ENCODE measurements at regions not wholly inside any gene's neighbourhood (a gene's known extent, or its start where the extent isn't known, plus 50 kb on each side); places are given as distances from the start of the nearest gene placed in this dataset.

DNA sequence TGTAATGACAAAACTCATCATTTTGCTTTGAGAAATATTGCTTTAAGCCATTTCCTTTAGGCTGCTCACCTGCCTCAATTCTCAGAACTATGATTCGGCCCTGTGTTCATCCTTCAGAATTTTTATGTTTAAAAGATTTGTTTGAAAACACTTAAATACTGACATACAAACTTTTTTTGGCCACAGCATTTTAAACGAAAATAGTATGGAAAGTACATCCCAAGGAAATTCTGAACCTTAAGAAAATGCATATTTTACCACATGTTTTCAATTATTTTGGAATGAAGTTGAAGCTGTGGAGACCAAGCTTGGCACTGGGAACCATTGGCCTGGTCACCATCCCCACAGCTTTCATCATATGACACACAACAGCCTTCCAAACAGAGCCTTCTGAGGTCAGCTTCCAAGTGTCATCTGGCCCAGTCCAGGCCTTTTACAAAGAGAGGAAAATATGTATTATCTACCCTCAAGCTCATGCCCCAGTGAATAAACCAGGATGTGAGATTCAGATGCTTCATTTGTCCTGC is 83.3 kb downstream of the SOD2 start:
- BruUV-seq (replicated peaks): no TSS peak
- Histone ChIP-seq H3K36me3 (ENCODE audit: insufficient read depth, low read length) (no peaks in the 10 kb centered on the region), H2AFZ (ENCODE audit: low read length) (no peak overlapping the region), H3K4me3 (ENCODE audit: low read depth, low read length, poor library complexity, severe bottlenecking) (no peak overlapping the region), H4K20me1 (ENCODE audit: insufficient read depth, low read length) (no peaks in the 10 kb centered on the region), H3K9me2 (ENCODE audit: insufficient read depth, low read length) (no peaks in the 10 kb centered on the region), H3K9me3 (ENCODE audit: low read length) (no peaks in the 10 kb centered on the region), H3K79me2 (ENCODE audit: insufficient read depth, low read depth, low read length) (no peaks in the 10 kb centered on the region), H3K27ac (ENCODE audit: low read depth, low read length, poor library complexity, severe bottlenecking) (no peak overlapping the region), H3K4me1 (ENCODE audit: insufficient read depth, low read length, poor library complexity, severe bottlenecking) (no peaks in the 10 kb centered on the region), H3K4me2 (ENCODE audit: low read length) (no peak overlapping the region)
- CTCF ChIA-PET (ENCODE audit: unreplicated experiment): no interaction called here
- no peak for DNase-seq (ENCODE audit: low spot score)
- POLR2A ChIA-PET: interaction anchor here (1.0 kb wide), 2 partner anchors 14 to 24 kb away, joined by 3 read pairs; no protein-coding TSS in a partner anchor
- intact Hi-C loops (cut with micrococcal nuclease; ENCODE audit: unreplicated experiment): loop anchor here (1.0 to 2.0 kb wide), 3 partner anchors 357 to 435 kb away; no protein-coding TSS in a partner anchor
- TF ChIP-seq, protein P1, sequence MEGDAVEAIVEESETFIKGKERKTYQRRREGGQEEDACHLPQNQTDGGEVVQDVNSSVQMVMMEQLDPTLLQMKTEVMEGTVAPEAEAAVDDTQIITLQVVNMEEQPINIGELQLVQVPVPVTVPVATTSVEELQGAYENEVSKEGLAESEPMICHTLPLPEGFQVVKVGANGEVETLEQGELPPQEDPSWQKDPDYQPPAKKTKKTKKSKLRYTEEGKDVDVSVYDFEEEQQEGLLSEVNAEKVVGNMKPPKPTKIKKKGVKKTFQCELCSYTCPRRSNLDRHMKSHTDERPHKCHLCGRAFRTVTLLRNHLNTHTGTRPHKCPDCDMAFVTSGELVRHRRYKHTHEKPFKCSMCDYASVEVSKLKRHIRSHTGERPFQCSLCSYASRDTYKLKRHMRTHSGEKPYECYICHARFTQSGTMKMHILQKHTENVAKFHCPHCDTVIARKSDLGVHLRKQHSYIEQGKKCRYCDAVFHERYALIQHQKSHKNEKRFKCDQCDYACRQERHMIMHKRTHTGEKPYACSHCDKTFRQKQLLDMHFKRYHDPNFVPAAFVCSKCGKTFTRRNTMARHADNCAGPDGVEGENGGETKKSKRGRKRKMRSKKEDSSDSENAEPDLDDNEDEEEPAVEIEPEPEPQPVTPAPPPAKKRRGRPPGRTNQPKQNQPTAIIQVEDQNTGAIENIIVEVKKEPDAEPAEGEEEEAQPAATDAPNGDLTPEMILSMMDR (conservative IDR thresholded peaks at IDR 0.05; ENCODE audit: low read length): no peak
- TF ChIP-seq EZH2phosphoT487 (IDR thresholded peaks at IDR 0.05; ENCODE audit: borderline replicate concordance, low read depth, low read length): no peak

DNA sequence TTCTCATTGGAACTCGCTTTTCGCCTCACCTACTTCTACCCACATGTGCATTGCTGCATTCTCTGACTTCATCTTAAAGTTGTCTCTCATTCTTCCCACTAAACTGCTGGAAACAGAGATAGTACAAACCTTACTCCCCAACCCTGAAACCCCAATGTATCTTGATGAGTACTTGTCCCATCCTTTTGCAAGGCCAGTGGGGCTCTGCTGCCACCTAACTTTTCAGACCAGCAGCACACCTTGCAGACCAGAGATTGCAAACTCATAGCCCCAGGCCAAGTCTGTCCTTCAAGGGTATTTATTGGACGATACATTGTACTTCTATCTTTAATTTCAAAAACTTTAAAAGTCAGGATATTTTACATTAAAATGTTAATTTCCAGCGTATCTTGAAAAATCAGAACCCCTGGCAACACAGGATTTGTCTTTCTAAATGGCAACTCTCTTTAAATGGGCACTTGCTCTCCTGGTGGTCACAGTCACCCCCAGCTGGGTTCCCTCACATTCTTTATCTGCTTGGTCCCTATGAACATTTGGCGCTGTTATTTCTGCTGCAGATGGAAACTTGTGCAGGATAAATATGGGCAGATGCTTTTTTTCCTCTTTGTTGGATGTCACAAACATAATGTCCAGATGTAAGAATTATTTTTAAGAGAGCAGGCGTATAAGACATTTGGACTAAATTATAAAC is 83.9 kb downstream of the SOD2 start:
- intact Hi-C loops (cut with micrococcal nuclease; ENCODE audit: unreplicated experiment): loop anchor here (1.0 to 2.0 kb wide), 4 partner anchors 142 to 435 kb away; no protein-coding TSS in a partner anchor
- H4K20me1 ChIP-seq (ENCODE audit: insufficient read depth, low read length): no peaks in the 10 kb centered on the region
- H3K4me1 ChIP-seq (ENCODE audit: insufficient read depth, low read length, poor library complexity, severe bottlenecking): no peaks in the 10 kb centered on the region
- ChIA-PET POLR2A (interaction anchor here (0.7 to 1.0 kb wide), 4 partner anchors 15 to 392 kb away, joined by 3 read pairs; no protein-coding TSS in a partner anchor), CTCF (ENCODE audit: unreplicated experiment) (interaction anchor here (0.6 to 1.3 kb wide), 5 partner anchors 141 to 438 kb away, joined by 3 to 8 read pairs (median 3); no protein-coding TSS in a partner anchor)
- H3K4me2 ChIP-seq (ENCODE audit: low read length): no peak overlapping the region
- no TSS peak for BruUV-seq (replicated peaks)
- no peak overlapping the region for H2AFZ ChIP-seq (ENCODE audit: low read length)
- H3K4me3 ChIP-seq (ENCODE audit: low read depth, low read length, poor library complexity, severe bottlenecking): no peak overlapping the region
- H3K9me3 ChIP-seq (ENCODE audit: low read length): no peaks in the 10 kb centered on the region
- no peaks in the 10 kb centered on the region for H3K9me2 ChIP-seq (ENCODE audit: insufficient read depth, low read length)
- no peaks in the 10 kb centered on the region for H3K79me2 ChIP-seq (ENCODE audit: insufficient read depth, low read depth, low read length)
- H3K27ac ChIP-seq (ENCODE audit: low read depth, low read length, poor library complexity, severe bottlenecking): no peak overlapping the region
- peak; percentile 66 for DNase-seq (ENCODE audit: low spot score)
- H3K36me3 ChIP-seq (ENCODE audit: insufficient read depth, low read length): no peaks in the 10 kb centered on the region
- TF ChIP-seq, protein P1 (conservative IDR thresholded peaks at IDR 0.05; ENCODE audit: low read length): peak; percentile 93
- no peak for TF ChIP-seq EZH2phosphoT487 (IDR thresholded peaks at IDR 0.05; ENCODE audit: borderline replicate concordance, low read depth, low read length)

DNA sequence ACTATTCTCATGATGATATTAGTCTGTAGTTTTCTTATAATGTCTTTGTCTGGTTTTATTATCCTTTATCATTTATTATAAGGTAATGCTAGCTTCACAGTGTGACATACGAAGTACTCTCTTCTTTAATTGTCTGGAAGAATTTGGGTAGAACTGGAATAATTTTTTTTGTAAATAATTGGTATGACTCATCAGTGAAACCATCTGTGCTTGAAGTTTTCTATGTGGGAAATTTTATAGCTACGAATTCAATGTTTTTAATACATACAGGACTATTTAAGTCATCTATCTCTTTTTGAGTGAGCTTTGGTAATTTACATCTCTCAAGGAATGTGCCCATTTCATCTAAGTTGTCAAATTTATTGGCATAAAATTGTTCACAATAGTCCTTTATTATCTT is 86.3 kb downstream of the SOD2 start:
- Histone ChIP-seq H4K20me1 (ENCODE audit: insufficient read depth, low read length) (no peaks in the 10 kb centered on the region), H3K4me2 (ENCODE audit: low read length) (no peak overlapping the region), H3K4me1 (ENCODE audit: insufficient read depth, low read length, poor library complexity, severe bottlenecking) (no peaks in the 10 kb centered on the region), H3K36me3 (ENCODE audit: insufficient read depth, low read length) (no peaks in the 10 kb centered on the region), H3K9me2 (ENCODE audit: insufficient read depth, low read length) (no peaks in the 10 kb centered on the region), H3K4me3 (ENCODE audit: low read depth, low read length, poor library complexity, severe bottlenecking) (no peak overlapping the region), H3K27ac (ENCODE audit: low read depth, low read length, poor library complexity, severe bottlenecking) (no peak overlapping the region), H2AFZ (ENCODE audit: low read length) (no peak overlapping the region), H3K9me3 (ENCODE audit: low read length) (no peaks in the 10 kb centered on the region), H3K79me2 (ENCODE audit: insufficient read depth, low read depth, low read length) (no peaks in the 10 kb centered on the region)
- intact Hi-C loops (cut with micrococcal nuclease; ENCODE audit: unreplicated experiment): no loop called here
- BruUV-seq (replicated peaks): no TSS peak
- ChIA-PET POLR2A (interaction anchor here (1.0 to 1.2 kb wide), 2 partner anchors 26 to 389 kb away, joined by 3 read pairs; no protein-coding TSS in a partner anchor), CTCF (ENCODE audit: unreplicated experiment) (no interaction called here)
- TF ChIP-seq, protein P1 (conservative IDR thresholded peaks at IDR 0.05; ENCODE audit: low read length): no peak
- TF ChIP-seq EZH2phosphoT487 (IDR thresholded peaks at IDR 0.05; ENCODE audit: borderline replicate concordance, low read depth, low read length): no peak
- no peak for DNase-seq (ENCODE audit: low spot score)

Data from OCI-LY7 (cell line).